ENCODE measurements at regions not wholly inside any gene's neighbourhood (a gene's known extent, or its start where the extent isn't known, plus 50 kb on each side); places are given as distances from the start of the nearest gene placed in this dataset.

GRCh38 chr12:127425474-127425873, 841.5 kb upstream of the TMEM132C start:
- TF ChIP-seq CTCF (IDR thresholded peaks at IDR 0.05) (no peak), POLR2A (IDR thresholded peaks at IDR 0.05) (no peak), POLR2AphosphoS5 (IDR thresholded peaks at IDR 0.05) (no peak)

All from prostate gland (tissue), 2 donors.